ENCODE measurements at regions not wholly inside any gene's neighbourhood (a gene's known extent, or its start where the extent isn't known, plus 50 kb on each side); places are given as distances from the start of the nearest gene placed in this dataset.

- DNase-seq: no peak
Observed at GRCh38 chrX:69110116-69110530, 55.1 kb downstream of the PJA1 start.

- DNase-seq: peak; percentile 25
Observed at GRCh38 chrX:69109706-69110105, 55.5 kb downstream of the PJA1 start.

- DNase-seq: no peak
Observed at GRCh38 chrX:69109036-69109663, 56.1 kb downstream of the PJA1 start.

- peak; percentile 9 for DNase-seq
Observed at GRCh38 chrX:69107747-69108401, 57.4 kb downstream of the PJA1 start.

GRCh38 chrX:69107231-69107739 lies 58.0 kb downstream of the PJA1 start:
- no peak for DNase-seq

- DNase-seq: no peak
Observed at GRCh38 chrX:69104756-69105434, 60.4 kb downstream of the PJA1 start.

GRCh38 chrX:69103539-69103938 lies 61.7 kb downstream of the PJA1 start:
- no peak for DNase-seq

GRCh38 chrX:69102612-69103194 lies 62.5 kb downstream of the PJA1 start:
- no peak for DNase-seq

- DNase-seq: no peak
Observed at GRCh38 chrX:69101683-69102251, 63.5 kb downstream of the PJA1 start.

GRCh38 chrX:69100478-69100877 lies 64.8 kb downstream of the PJA1 start:
- DNase-seq: no peak

GRCh38 chrX:69097451-69098236 lies 67.6 kb downstream of the PJA1 start:
- DNase-seq: no peak

- no peak for DNase-seq
Observed at GRCh38 chrX:69096963-69097362, 68.3 kb downstream of the PJA1 start.

- no peak for DNase-seq
Observed at GRCh38 chrX:69094977-69095669, 70.1 kb downstream of the PJA1 start.

GRCh38 chrX:69093960-69094871 lies 71.0 kb downstream of the PJA1 start:
- DNase-seq: peak; percentile 35

- no peak for DNase-seq
Observed at GRCh38 chrX:69090022-69090421, 75.2 kb downstream of the PJA1 start.

- DNase-seq: no peak
Observed at GRCh38 chrX:69089203-69089602, 76.0 kb downstream of the PJA1 start.

- no peak for DNase-seq
Observed at GRCh38 chrX:69088171-69088938, 76.9 kb downstream of the PJA1 start.

GRCh38 chrX:69085826-69086225 lies 79.4 kb downstream of the PJA1 start:
- no peak for DNase-seq

GRCh38 chrX:69085151-69085550 lies 80.1 kb downstream of the PJA1 start:
- no peak for DNase-seq

GRCh38 chrX:69083801-69084200 lies 81.5 kb downstream of the PJA1 start:
- DNase-seq: no peak

All from fibroblast of skin of back (primary cell).